GM21825 (cell line): ENCODE measurements at regions not wholly inside any gene's neighbourhood (a gene's known extent, or its start where the extent isn't known, plus 50 kb on each side); places are given as distances from the start of the nearest gene placed in this dataset.

Experiments used
- ATAC-seq: cut with Tn5 transposase; IDR thresholded peaks from one replicate; pipeline ENCODE4 v1.9.1; 2021; ENCODE audit warnings: mild to moderate bottlenecking, moderate library complexity; ENCODE audit not compliant: unreplicated experiment

GRCh38 chr14:61193476-61193875 is 87.7 kb downstream of the TMEM30B start:
- ATAC-seq, result no peak

- no peak for ATAC-seq
Measured at GRCh38 chr14:61192989-61193388, 88.1 kb downstream of the TMEM30B start.

DNA sequence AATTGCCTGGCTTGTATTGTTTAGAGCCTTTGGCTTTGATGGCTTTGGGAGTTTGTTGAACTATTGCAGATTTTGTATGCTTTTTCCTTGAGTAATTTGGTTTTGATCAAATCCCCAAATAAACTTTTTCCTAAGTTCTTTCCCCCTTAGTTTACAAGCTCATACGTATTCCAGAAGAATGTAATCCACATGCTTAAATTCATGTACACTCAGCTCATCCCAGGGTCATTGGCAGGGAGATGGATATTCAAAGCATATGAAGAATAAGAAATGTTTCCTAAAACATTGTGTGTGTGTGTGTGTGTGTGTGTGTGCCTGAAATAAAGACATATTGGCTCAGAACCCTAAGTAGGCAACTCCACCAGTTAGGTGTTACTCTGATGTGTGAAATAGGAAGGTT is 89.4 kb downstream of the TMEM30B start:
- no peak for ATAC-seq

DNA sequence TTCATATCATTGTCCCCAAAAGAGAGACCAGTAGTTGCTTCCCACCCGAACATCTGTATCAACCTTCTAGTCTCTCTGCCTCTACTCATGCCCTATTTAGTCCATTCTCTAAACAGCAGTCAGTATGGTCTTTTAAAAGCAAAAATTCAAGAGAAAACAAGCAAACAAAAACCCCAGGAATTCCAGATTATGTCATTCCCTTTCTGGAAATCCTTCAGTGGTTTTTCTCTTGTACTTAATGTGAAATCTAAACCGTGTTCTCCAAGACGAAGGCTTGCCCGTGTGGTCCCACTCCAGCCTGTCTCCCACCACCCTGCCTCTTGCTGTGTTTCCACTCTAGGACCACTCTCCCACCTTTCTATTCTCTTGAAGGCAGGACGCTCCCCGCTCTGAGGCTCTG is 90.8 kb downstream of the TMEM30B start:
- no peak for ATAC-seq

DNA sequence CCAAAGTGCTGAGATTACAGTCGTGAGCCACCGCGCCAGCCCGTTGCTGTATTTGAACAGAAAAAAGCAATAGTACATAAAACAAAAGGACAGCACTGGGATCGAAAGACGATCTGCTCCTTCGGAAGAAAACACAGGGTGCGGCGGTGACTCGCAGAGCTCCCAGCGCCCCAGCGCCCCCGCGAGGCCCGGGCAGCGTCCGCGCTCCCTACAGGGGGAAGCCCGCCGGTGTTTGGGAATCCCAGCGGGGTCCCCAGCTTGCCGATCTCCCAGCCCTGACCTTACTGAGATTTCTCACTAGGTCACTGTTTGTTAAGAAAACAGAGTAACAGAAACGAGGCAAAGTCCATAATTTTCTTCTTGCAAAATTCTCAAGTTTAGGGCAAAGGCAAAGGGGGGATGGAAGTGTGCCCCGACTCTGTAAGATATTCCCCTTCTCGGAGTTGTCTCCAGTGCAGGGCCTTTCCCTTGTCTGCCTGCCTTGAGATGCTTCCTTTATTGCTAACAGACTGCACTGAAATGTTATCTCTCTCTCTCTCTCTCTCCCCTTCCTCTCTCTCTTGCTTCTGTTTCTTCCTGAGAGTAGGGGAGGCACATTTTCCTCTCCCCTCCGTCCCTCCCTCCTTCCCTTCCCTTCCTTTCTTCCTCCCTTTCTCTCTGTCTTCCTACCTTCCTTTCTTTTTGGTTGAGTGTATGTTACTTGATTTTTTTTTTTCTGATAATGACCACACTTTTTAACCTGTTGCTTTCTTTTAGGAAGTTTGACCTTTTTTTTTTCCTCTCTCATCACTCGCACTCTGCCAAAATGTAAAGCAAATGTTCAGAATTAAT is 91.9 kb downstream of the TMEM30B start:
- no peak for ATAC-seq

- ATAC-seq, result no peak
Measured at GRCh38 chr14:61188196-61188595, 92.9 kb downstream of the TMEM30B start.

- no peak for ATAC-seq
Measured at GRCh38 chr14:61187196-61187905, 93.8 kb downstream of the TMEM30B start.

DNA sequence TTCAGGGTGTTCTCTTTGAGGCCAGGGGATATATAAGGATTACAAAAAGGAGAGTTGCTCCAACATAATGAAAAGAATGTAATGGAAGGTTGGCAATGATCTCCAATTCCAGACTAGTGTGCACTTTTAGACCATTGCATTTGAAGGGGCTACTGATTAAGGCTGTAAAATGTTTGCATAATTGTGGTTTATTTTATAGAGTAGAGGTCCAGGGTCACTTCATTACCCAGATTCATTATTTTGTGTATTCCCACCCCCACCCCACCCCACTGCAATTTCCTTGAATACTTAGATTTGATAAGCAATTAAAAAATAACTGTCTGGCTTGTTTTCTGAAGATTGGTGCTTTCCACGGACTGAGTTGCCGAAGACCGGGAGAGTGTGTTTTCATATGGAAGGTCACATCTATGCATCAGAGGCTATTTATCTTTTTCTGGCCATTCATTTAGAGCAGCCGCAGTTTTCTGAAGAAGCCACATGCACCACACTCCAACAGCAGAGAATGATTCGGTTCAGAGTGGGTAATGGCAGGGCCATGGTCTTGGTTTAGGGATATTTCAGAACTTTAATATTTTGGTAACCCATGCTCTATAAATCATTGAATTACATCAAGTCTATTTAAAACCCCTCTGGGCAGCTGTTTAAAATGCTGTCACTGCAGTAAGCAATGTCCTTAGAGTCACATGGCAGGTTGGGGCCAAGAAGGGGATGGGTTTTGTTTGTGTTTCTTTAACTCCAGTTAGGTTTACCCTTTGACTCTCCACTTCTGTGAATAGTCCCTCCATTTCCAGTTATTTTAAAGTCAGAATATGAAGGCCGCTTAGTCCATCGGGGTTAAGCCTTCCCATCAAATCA is 94.6 kb downstream of the TMEM30B start:
- ATAC-seq, result no peak

DNA sequence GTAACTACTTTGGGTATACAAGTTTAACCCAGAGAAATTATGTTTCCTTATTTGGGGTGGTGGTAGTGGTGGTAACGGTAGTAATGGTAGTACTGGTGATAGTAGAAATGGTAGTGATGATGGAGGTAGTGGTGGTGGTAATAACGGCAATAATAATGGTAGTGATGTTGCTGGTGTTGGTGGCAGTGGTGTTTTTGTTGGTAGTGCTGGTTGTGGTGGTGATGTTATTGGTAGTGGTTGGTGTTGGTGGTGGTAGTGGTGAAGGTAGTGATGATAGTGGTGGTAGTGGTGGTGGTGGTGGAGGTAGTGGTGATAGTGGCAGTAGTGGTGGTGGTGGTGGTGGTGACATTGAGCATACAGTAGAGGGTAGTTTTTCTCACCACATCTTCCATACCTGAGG is 95.6 kb downstream of the TMEM30B start:
- no peak for ATAC-seq

DNA sequence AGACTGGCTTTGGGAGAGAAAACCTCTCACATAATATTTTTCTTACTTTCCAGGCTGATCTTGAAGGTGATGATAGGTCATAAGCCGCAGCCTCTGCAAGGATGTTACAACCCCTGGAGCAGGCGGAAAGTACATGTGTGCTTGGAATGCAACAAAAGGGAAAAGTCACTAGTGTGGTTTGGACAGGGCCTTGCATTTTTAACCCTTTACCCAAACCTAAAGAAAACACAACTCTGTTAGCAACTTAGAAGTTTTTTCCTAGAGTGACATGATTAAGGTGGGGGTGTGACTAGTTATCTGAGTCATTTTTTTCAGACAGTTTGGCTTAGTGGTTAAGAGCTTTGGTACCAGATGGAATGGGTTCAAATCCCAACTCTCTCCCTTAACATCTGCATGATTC is 97.0 kb downstream of the TMEM30B start:
- no peak for ATAC-seq

DNA sequence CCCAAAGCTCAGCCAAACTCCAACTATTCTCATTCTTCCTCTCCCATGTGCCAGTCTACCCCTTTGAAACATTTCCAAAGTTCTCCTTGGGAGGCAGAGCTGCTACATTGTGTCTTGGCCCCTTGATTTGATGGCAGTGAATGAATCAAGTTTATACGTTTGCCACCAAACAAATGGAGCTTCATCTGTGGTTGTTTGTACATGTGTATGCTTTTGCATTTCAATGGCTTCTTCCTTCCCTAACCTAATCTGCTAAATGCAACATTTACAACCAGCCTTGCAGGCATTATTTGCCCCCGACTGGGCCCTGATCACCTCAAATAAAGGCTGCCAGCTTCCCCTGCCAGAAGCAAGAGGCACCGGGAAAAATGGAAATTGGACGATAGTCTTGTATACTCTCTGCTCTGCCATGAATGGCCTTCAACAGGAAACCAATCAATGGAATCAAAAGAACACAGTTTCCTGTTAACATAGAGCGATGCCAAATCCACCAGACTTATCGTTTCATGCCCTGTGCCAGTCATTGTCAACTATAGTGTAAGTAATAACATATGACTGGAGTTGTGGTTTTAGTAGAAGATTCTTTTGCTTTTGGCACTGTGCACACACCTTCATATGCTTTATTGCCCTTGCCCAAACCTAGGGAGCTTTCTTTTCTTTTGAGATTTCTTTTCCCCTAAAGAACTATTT is 97.8 kb downstream of the TMEM30B start:
- no peak for ATAC-seq

DNA sequence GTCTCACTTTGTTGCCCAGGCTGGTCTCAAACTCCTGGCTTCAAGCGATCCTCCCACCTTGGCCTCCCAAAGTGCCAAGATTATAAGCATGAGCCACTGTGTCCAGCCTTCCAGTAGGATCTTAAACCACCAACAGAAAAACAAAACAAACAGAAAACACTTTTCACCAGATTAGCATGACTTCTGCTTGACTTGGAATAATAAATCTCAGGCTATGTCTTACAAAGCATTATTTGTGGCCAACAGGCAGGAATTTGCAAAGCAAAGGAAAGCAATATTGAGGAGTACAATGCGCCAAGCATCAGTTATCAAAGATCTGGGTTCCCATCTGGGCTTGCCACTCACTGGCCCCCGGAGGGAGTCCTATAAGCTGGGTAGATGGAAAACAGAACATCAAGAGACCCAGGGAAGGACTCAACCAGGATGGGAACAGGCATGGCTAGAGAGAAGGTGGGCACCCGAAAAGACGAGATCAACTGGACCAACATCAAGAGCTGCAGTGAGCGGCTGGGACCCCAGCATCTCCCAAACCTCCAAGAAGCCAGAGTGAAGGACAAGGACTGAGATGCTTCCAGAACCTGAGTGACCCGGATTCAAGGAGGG is 101.2 kb downstream of the TMEM30B start:
- ATAC-seq, result no peak

DNA sequence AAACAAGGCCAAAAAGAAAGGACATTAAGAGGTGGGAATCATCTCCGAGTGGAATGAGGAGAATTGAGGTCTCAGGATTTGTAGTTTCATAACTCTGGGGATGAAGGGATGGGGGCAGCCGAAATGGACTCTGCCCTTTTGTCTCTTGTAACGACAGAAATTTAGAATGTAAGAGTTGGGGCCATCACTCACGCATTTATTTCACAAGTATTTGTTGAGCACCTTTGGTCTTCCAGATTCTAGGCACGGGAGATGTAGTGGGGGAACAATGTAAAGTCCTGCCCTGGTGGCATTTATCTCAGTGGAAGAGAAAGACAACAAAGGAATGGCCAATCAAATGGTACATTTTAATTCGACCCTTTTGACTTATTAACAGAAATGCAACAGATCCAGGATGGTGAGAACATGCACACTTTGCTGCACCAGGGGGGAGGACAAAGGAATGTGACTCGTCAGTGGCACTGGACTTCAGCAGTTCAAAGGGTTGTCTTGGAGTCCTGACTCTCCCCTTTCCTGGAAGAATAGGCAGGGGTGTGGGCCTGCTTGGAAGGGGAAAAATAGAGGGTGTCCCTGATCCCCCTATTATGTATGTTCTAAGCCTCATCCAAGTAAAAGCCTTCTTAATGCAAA is 102.0 kb downstream of the TMEM30B start:
- ATAC-seq, result no peak

DNA sequence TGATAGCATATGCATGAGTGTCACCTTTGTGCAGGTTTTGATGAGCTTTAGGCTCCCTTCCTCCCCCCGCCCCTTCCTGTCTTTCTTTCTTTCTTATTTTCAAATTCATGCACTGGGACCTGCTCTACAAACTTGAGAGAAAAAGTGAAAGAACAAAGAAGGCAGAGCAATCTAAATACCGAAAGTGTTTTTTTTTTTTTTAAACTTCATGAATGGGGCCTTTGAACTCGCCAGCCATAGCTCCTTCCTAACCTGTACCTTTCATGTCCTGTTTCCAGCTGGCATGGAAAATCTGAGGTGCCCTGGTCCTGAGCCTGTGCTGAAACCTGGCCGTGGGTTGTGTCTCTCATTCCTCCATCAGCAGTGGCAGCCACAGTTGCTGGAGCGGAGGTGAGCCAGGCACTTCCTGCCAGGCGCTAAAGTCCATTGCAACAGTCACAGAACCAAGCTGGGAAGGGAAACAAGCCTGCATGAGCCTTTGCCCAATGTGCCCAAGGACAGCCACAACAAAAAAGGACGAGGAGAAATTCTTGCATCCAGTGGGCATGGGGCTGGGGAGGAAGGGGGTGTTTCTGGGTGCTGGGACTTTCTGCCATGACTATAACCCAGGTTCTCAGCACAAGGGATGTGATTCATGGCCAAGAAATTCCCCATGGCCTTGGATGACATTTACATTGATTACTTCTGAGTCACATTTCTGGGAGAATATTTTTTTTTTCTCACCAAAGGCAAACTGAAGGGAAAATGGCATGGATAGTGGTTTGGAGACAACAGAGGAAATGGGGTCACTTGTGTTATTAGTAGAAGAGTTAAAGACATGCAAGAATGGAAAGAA is 102.7 kb downstream of the TMEM30B start:
- no peak for ATAC-seq

DNA sequence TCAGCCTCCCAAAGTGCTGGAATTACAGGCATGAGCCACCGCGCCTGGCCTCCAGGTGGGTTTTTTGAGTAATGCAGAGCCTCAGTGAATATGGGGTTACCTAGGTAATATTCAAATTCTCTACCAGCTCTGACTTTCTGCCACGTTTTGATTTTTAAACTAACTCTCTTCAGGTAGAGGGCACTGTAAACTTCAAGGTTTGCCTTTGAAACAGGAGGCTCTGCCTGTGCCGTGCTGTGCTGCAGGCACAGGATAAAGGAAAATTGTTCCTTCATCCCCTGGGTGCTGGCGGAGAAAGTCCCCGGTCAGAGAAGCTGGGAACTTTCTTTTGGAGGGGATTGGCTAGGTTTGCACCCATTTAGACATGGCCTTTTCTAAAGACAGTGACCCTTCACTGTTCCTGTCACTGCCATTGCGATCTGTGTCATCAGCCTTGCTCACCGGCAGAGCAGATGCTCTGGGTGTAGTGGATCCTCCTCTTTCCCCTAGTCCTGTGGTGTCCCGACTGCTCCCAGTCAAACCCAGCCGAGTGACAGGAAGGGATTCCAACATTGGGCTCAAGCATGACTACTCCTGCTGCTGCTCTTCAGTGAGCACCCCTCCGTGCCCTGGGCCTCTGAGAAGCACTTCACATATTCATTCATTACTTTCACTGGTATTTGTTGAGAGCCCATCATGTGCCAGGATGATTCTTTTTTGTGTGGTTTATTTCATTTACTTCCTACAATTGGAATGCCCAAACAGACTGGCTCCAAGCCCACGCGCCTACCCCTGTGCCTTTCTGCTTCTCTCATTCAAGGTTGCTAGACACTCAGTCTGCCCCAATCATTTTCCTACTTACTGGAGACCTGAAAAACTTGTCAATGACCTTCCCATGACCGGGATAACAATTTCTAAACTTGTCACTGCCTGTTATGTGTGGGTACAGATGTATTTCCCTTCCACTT is 103.6 kb downstream of the TMEM30B start:
- no peak for ATAC-seq

DNA sequence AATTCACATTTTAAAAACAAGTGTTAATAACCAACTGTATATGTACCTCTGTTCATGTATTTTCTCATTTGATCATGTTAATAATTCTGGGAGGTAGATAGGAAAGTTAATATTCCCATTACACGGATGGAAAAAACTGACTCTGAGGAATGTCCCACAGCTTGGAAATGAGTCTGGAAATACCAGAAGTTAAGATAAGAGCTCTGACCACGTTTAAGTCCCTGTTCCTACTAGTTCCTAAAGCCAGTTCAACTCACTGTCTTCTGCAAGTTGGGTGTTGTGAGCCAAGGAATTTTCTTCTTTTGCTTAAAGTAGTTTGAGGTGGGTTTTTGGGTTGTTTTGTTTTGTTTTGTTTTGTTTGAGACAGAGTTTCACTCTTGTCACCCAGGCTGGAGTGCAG is 104.5 kb downstream of the TMEM30B start:
- ATAC-seq, result no peak

DNA sequence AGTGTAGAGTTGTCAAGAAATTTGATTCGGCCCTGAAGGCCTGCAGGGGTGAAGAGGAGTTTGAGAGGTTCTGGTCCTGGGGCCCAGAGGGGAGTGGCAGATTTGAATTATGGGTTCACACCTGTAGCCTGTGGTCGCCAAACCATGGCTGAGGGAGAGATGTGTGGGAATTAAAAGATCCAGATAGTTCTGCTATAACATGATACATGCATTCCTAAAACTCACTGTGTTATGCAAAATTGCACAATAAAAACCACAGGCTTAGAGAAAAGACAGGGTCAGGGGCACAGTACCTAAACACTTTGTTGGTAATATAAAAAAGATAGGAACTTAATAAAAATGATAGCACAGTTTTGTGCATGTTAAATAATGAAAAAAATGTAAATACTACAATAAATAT is 106.2 kb downstream of the TMEM30B start:
- no peak for ATAC-seq

DNA sequence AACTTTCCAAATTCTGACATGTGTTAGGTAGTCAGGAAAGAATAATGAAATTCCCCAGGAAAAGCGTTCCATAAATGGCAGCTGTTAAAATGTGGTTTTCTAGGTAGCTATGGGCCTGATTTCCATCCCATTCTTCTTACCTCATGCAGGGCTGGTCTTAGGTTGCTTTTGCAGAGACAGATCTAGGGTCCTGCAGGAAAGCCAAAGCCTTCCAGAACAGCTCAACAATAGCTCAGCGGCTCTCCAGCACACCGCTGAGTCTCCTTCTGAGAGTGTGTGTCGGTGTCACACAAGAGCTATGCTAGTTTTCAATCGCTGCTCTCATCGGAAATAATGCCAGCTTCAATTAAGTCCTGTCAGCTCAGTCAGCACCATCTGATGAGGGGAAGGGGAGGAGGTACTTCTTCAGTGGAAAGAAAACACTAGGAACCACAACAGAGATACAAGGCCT is 106.7 kb downstream of the TMEM30B start:
- ATAC-seq, result no peak
